ENCODE measurements at regions not wholly inside any gene's neighbourhood (a gene's known extent, or its start where the extent isn't known, plus 50 kb on each side); places are given as distances from the start of the nearest gene placed in this dataset.

DNA sequence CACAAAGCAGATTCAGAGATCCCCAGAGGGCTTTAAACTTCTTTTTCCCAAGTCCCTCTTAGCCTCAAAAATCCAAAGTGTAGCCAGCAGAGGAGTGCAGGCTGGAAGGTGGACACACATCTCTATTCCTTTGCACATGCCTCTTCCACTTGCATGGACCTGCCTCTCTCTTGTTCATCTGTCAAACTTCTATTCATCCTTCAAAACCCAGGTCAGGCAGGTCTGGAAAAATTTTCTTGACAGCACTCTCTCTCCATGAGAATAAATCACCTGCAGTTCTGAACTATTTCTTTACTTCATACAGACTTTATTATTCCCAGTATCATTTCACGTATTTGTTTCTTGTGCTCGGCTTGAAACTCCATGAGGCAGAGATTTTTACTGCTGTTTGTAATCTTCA, 127.5 kb downstream of the SS18 start:
- DNase-seq: no peak

DNA sequence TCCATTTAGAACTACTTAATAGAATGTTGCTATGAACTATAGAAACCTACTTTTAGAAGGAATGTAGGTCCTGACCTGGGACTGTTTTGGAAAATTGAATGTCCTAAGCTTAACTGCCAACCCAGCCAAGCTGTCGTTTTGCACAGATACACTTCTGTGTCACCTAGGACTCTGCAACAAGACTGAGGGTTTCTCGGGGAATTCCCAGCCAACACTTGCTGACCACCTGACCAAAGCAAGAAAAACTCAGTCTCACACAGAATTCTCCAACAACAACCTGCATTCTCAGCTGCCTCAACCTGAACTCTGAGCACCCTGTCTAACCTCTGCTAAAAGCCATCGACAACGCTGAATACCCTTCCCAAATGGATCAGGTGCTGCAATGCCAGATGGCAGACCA, 128.2 kb downstream of the SS18 start:
- DNase-seq: no peak

DNA sequence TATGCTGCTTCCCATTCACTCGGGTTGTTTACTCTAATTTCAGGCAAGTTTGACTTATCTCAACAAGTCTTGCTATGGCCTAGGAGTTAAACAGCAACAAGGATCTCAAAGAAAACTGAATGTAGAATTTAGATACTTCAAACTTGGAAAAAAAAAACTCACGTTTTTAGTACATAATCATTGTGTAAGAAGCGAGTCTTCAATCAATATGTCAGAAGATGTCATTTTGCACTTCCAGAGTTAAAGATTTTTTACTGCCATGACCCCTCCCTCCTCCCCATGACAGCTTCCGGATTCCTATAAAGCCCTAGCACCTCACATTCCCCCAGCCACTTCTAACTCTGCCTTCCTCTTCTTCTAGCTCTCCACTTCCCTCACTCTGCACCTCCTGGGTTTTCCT, 133.4 kb downstream of the SS18 start:
- no peak for DNase-seq

- DNase-seq: no peak
These were observed 137.3 kb downstream of the SS18 start for GRCh38 chr18:25953111-25953510.

DNA sequence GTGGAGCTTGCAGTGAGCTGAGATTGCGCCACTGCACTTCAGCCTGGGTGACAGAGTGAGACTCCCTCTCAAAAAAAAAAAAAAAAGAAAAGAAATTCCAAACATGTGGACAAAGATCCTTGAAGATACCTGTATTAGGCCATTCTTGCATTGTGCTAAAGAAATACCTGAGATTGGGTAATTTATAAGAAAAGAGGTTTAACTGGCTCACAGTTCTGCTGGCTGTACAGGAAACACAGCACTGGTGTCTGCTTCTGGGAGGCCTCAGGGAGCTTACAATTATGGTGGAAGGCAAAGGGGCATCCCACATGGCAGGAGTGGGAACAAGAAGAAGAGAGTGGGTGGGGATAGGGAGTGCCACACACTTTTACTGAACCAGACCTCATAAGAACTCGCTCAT, 140.1 kb downstream of the SS18 start:
- DNase-seq: no peak

DNA sequence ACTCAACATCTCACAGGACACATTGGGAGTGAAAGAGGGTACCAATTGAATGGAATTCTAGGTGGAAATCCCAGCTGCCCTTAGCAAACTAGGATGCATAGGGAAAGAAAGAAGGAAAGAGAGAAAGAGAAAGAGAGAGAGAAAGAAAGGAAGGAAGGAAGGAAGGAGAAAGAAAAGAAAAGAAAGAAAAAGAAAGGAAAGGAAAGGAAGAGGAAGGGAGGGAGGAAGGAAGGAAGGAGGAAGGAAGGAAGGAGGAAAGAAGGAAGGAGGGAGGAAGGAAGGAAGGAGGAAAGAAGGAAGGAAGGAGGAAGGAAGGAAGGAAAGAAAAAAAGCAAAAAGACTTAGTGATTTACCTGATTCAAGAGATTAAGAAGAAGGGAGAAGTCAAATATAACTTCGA, 143.9 kb downstream of the SS18 start:
- no peak for DNase-seq

- no peak for DNase-seq
These were observed 155.1 kb downstream of the SS18 start for GRCh38 chr18:25935356-25935755.

DNA sequence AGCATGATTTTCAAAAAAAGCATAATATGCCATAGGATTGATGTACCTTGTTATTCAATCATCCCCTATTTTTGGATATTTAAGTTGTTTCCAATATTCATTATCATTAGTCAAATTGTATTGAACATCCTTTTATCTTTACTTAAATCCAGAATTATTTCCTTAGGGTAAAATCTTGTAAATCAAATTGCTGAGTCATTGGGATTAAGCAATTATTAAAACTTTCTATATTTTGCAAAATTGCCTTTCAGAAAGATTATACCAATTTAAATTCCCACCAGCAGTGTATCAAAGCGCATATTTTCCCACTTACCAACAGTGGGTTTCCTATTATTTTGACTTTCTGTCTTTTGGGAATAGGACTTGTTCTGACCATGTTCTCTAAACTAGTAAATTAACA, 159.3 kb downstream of the SS18 start:
- no peak for DNase-seq

- DNase-seq: no peak
These were observed 160.6 kb downstream of the SS18 start for GRCh38 chr18:25929787-25930186.

GRCh38 chr18:25927830-25928229, 162.6 kb downstream of the SS18 start:
- no peak for DNase-seq

GRCh38 chr18:25923193-25923592, 167.2 kb downstream of the SS18 start:
- DNase-seq: no peak

DNA sequence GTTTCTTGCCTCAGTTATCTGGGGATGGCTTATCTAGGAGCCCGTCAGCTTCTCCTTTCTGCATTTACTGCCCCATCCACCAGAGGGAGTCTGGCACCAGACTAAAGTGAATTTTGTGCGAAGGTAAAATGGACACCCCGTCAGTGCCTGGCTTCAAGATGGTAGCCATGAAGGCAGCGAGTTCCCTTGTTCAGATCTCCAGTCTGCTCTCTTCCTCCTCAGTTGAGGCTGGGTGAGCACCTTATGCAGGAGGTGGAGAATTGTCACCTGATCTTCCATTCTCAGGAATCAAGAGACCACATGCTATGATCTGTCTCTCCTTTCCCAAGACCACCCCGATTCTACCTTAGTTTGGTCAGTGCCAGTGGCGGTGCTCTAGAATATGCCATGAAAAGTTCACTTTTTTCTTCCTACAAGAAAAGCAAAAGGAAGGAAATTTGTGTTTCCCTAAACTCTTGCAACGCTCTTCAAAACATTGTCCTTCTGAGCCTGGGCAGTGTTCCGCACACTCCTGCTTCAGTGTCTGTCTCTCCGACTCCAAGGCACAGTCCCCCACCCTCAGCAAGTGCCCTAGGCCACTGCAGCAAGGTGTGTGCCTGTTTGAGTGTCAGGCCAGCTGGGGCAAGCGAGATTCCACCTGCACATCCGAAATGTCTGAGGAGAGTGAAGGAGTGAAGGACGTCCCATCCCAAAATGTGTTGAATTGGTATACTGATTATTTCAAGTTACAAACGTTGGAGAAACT, 168.6 kb downstream of the SS18 start:
- DNase-seq: peak; percentile 4

GRCh38 chr18:25915907-25916306, 174.5 kb downstream of the SS18 start:
- no peak for DNase-seq

DNA sequence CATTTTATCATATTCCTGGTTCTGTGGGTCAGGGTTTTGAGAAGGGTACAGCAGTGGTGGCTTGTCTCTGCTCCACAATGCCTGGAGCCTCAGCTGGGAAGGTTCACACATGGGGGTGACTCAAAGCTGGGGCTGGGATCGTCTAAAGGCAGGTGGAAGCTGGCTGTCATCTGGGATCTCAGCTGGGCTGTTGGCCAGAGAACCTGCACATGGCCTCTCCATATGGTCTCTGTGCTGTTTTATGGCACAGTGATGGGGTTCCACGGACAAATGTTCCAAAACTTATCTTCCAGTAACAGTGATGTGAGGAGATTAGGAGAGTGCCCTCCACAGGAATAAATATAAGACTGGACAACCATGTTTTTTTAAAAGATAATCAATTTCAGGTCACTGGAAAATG, 191.4 kb downstream of the SS18 start:
- DNase-seq: no peak

DNA sequence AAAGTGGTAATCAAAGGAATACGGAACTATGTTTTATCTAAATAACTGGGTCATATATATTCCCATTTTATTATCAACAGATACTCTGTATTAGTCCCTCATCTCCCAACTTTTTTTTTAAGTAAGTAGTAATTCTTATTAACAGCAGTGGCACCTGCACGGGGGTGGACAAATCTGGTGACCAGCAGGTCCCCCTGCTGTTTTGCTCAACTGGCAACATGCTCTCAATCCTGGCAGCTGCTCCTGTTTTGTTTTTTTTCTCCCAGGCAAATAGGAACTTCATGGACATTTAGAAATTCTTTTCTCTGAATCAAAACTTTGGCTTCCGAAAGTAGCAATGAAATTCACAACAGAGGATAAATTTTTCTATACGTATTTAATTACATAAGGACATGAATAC, 193.5 kb downstream of the SS18 start:
- DNase-seq: no peak

DNA sequence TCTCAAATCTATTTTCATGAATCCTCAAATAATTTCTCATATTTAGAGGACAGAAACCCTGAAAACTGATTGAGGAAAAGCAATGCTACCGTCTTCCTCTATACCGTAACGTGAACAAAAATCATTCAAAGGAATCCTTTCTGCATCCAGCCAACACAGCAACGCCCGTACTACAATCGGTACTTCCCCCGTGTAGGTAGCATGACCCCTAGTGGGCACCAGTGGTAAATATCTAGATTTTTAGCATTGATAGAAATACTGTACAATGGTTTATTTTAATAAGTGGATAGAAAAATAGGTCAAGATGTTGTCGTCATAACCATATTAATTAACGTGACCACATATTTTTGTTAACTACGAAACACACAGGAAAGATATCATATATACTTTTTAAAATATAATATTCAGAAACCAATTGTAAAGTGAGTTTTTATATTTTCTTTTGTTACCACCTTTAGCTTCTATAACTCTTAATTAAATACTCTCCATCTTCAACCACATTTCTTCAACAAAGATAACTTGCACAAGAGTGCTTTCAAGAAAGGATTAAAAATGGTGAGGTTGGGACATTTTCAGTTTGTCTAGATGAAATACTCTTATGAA, 194.1 kb downstream of the SS18 start:
- DNase-seq: no peak

- no peak for DNase-seq
These were observed 194.9 kb downstream of the SS18 start for GRCh38 chr18:25895518-25895917.

DNA sequence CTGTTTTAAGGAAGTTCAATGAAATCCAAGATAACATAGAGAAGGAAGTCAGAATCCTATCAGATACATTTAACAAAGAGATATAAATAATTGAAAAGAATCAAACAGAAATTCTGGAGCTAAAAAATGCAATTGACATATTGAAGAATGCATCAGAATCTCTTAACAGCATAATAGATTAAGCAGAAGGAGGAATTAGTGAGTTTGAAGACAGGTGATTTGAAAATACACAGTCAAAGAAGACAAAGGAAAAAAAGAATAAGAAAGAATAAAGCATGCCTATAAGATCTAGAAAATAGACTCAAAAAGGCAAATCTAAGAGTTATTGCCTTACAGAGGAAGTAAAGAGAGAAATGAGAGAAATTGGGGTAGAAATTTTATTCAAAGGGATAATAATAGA, 204.1 kb downstream of the SS18 start:
- no peak for DNase-seq

DNA sequence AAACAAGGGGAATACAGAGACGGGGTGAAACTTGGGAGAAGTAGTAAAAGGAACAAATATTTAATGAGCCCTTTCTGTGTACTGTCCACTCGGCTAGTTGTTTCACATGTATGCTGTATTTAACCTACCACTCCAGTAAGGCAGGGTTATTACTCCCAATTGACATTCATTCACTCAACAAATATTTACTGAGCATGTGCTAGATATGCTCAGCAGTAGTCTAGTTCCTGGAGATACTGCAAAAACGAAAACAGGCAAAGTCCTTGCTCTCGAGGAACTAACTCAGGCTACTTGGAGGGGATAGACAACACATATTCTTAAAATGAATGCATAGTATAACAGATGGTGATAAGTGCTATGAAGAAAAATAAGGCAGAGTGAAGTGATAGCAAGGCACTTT, 207.3 kb downstream of the SS18 start:
- DNase-seq: no peak

- DNase-seq: no peak
These were observed 209.3 kb downstream of the SS18 start for GRCh38 chr18:25881149-25881548.

GRCh38 chr18:25880441-25880840, 210.0 kb downstream of the SS18 start:
- no peak for DNase-seq

DNA sequence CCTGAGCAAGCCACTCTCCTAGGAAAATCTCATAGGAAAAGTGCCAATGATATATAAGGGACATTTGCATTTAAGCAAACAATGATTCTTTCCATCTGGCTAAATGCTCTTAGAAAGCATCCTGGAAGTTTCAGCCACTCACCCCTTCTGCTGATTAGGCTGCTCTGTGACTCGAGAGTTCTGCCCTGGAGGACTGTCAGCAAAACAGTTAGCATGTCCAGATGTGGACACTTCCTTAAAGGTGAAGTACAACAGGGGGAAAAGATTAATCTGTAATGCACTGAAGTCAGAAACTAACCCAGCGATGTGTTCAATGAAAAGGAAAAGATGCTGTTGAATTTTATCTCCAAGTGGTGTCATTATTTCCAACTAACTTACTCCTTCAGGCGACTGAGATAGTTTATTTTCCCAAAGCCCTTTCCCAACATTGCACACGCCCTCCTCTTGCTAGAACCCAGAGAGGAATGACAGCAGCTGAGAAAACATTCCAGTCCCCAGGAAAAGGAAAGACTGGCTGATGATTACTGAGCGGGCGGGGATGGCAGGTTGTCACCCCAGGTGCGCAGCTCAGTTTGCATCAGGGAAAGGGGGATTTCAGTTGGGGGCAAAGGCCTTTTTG, 214.0 kb downstream of the SS18 start:
- no peak for DNase-seq

- no peak for DNase-seq
These were observed 214.7 kb downstream of the SS18 start for GRCh38 chr18:25875551-25876240.

DNA sequence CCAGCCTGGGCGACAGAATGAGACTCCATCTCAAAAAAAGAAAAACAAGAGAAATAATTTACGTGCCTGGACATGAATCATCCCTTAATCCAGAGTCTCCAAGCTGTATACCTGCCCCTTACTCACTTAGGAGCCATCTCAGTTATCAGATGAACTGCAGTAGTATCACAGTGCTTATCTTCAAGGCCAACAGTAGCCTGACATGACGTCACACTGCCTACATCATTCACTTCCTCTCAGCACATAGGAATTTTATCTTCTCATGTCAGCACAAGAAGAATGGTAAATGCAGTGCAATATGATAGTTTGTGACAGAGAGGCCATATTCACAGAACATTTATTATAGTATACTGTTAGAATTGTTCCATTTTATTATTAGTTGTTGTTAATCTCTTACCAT, 216.6 kb downstream of the SS18 start:
- no peak for DNase-seq
